Ishikawa (cell line): ENCODE measurements at regions not wholly inside any gene's neighbourhood (a gene's known extent, or its start where the extent isn't known, plus 50 kb on each side); places are given as distances from the start of the nearest gene placed in this dataset.

Experiments used
- CEBPB ChIP-seq: IDR thresholded peaks from 2 replicates; pipeline ENCODE4 v1.6.1; 2012
- EP300 ChIP-seq: IDR thresholded peaks from 2 replicates; pipeline ENCODE4 v1.6.1; 2012; ENCODE audit warnings: borderline replicate concordance
- REST ChIP-seq: IDR thresholded peaks from 2 replicates; pipeline ENCODE4 v1.6.1; 2012; ENCODE audit warnings: low read depth, mild to moderate bottlenecking
- TAF1 ChIP-seq: IDR thresholded peaks from 2 replicates; pipeline ENCODE4 v1.6.1; 2012; ENCODE audit warnings: low read depth, mild to moderate bottlenecking
- TCF12 ChIP-seq: IDR thresholded peaks from 2 replicates; pipeline ENCODE4 v1.6.1; 2012; ENCODE audit warnings: low read depth
- YY1 ChIP-seq: IDR thresholded peaks from 2 replicates; pipeline ENCODE4 v1.6.1; 2012; ENCODE audit warnings: low read depth
- TF ChIP-seq, protein P1 (sequence below): IDR thresholded peaks from 2 replicates; pipeline ENCODE4 v1.6.1; 2012

DNA sequence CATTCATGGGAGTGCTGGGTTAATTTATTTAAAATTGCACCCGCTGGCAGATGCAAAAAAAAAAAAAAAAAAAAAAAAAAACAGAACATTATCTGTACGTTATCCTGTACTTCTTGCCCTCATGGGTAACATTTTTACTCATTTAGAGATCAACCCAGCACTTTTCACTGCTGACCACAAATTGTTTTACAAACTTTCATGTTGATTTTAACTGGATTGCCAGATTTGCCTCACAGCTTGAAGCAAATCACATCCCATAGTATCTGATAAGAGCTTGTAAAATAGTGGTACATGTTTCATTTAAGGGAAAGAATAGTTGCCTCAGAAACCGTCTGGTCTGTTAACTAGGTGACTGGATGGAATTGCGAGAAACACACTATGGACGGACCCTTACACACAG lies 640.8 kb downstream of the TRIML1 start:
- TF ChIP-seq EP300 (no peak), CEBPB (no peak), REST (no peak), YY1 (no peak), TAF1 (no peak), TCF12 (no peak)
- TF ChIP-seq, protein P1, sequence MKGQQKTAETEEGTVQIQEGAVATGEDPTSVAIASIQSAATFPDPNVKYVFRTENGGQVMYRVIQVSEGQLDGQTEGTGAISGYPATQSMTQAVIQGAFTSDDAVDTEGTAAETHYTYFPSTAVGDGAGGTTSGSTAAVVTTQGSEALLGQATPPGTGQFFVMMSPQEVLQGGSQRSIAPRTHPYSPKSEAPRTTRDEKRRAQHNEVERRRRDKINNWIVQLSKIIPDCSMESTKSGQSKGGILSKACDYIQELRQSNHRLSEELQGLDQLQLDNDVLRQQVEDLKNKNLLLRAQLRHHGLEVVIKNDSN = no peak
